ENCODE measurements at regions not wholly inside any gene's neighbourhood (a gene's known extent, or its start where the extent isn't known, plus 50 kb on each side); places are given as distances from the start of the nearest gene placed in this dataset.
A peak's percentile ranks its signal among the peaks of the same experiment; 100 is the strongest.

GRCh38 chr1:218527737-218528136, 182.6 kb downstream of the TGFB2 start:
- DNase-seq (ENCODE audit: low read depth) (no peak), FAIRE-seq (no peak)
- TF ChIP-seq CTCF (IDR thresholded peaks at IDR 0.05; ENCODE audit: insufficient read depth, low read length, severe bottlenecking) = no peak
- Histone ChIP-seq H3K36me3 (ENCODE audit: control insufficient read depth, insufficient read depth, low read length) (no peaks in the 10 kb centered on the region), H3K4me3 (ENCODE audit: low read depth, low read length) (no peak overlapping the region), H3K27me3 (ENCODE audit: control insufficient read depth, insufficient read depth, low read length) (no peaks in the 10 kb centered on the region)

- DNase-seq (ENCODE audit: low read depth) (peak; percentile 36), FAIRE-seq (no peak)
- TF ChIP-seq CTCF (IDR thresholded peaks at IDR 0.05; ENCODE audit: insufficient read depth, low read length, severe bottlenecking) = no peak
- Histone ChIP-seq H3K36me3 (ENCODE audit: control insufficient read depth, insufficient read depth, low read length) (no peaks in the 10 kb centered on the region), H3K4me3 (ENCODE audit: low read depth, low read length) (no peak overlapping the region), H3K27me3 (ENCODE audit: control insufficient read depth, insufficient read depth, low read length) (no peaks in the 10 kb centered on the region)
These were observed 184.6 kb downstream of the TGFB2 start for GRCh38 chr1:218529646-218530300.

- Histone ChIP-seq H3K36me3 (ENCODE audit: control insufficient read depth, insufficient read depth, low read length) (no peaks in the 10 kb centered on the region), H3K4me3 (ENCODE audit: low read depth, low read length) (no peak overlapping the region), H3K27me3 (ENCODE audit: control insufficient read depth, insufficient read depth, low read length) (no peaks in the 10 kb centered on the region)
- no peak for TF ChIP-seq CTCF (IDR thresholded peaks at IDR 0.05; ENCODE audit: insufficient read depth, low read length, severe bottlenecking)
- DNase-seq (ENCODE audit: low read depth) (no peak), FAIRE-seq (no peak)
These were observed 186.8 kb downstream of the TGFB2 start for GRCh38 chr1:218531936-218532335.

- Histone ChIP-seq H3K4me3 (ENCODE audit: low read depth, low read length) (no peak overlapping the region), H3K27me3 (ENCODE audit: control insufficient read depth, insufficient read depth, low read length) (no peaks in the 10 kb centered on the region), H3K36me3 (ENCODE audit: control insufficient read depth, insufficient read depth, low read length) (no peaks in the 10 kb centered on the region)
- FAIRE-seq = no peak
- peak; percentile 65 for DNase-seq (ENCODE audit: low read depth)
- no peak for TF ChIP-seq CTCF (IDR thresholded peaks at IDR 0.05; ENCODE audit: insufficient read depth, low read length, severe bottlenecking)
These were observed 191.3 kb downstream of the TGFB2 start for GRCh38 chr1:218536296-218536986.

- TF ChIP-seq CTCF (IDR thresholded peaks at IDR 0.05; ENCODE audit: insufficient read depth, low read length, severe bottlenecking) = no peak
- DNase-seq (ENCODE audit: low read depth) (peak; percentile 89), FAIRE-seq (no peak)
- Histone ChIP-seq H3K36me3 (ENCODE audit: control insufficient read depth, insufficient read depth, low read length) (no peaks in the 10 kb centered on the region), H3K4me3 (ENCODE audit: low read depth, low read length) (no peak overlapping the region), H3K27me3 (ENCODE audit: control insufficient read depth, insufficient read depth, low read length) (no peaks in the 10 kb centered on the region)
These were observed 192.2 kb downstream of the TGFB2 start for GRCh38 chr1:218537122-218537913.

Measured in bronchial epithelial cell (primary cell).